Activated naive CD8-positive, alpha-beta T cell treated with anti-CD3 and anti-CD28 coated beads for 36 hours (primary cell): ENCODE measurements at regions not wholly inside any gene's neighbourhood (a gene's known extent, or its start where the extent isn't known, plus 50 kb on each side); places are given as distances from the start of the nearest gene placed in this dataset.
A peak's percentile ranks its signal among the peaks of the same experiment; 100 is the strongest.

Experiments
- DNase-seq: peaks from one replicate; pipeline ENCODE4 v3.0.0; 2021
- H3K27ac Mint-ChIP-seq: one replicate; pipeline ENCODE4 v1.8.0; 2022; ENCODE audit warnings: mild to moderate bottlenecking, moderate library complexity, mixed read lengths
- H3K27me3 Mint-ChIP-seq: one replicate; pipeline ENCODE4 v1.8.0; 2022; ENCODE audit warnings: mild to moderate bottlenecking, mixed read lengths
- H3K36me3 Mint-ChIP-seq: one replicate; pipeline ENCODE4 v1.8.0; 2021; ENCODE audit warnings: mild to moderate bottlenecking, mixed read lengths
- H3K4me1 Mint-ChIP-seq: one replicate; pipeline ENCODE4 v1.8.0; 2021; ENCODE audit warnings: mixed read lengths
- H3K4me3 Mint-ChIP-seq: one replicate; pipeline ENCODE4 v1.8.0; 2022; ENCODE audit warnings: mild to moderate bottlenecking, moderate library complexity, mixed read lengths
- H3K9me3 Mint-ChIP-seq: one replicate; pipeline ENCODE4 v1.8.0; 2022; ENCODE audit warnings: mixed read lengths

- Mint-ChIP-seq H3K4me1 (no peaks in the 10 kb centered on the region), H3K4me3 (no peak overlapping the region), H3K27me3 (no peaks in the 10 kb centered on the region), H3K27ac (no peak overlapping the region), H3K9me3 (no peaks in the 10 kb centered on the region), H3K36me3 (no peaks in the 10 kb centered on the region)
- no peak for DNase-seq
Observed at GRCh38 chr4:148770377-148770776, 328.2 kb upstream of the NR3C2 start.

- Mint-ChIP-seq H3K9me3 (peaks cover 10% of the 10 kb centered on the region), H3K36me3 (no peaks in the 10 kb centered on the region), H3K27ac (no peak overlapping the region), H3K4me3 (no peak overlapping the region), H3K4me1 (no peaks in the 10 kb centered on the region), H3K27me3 (no peaks in the 10 kb centered on the region)
- no peak for DNase-seq
Observed at GRCh38 chr4:148764720-148765119, 322.5 kb upstream of the NR3C2 start.

- Mint-ChIP-seq H3K36me3 (peaks cover 4% of the 10 kb centered on the region), H3K27ac (no peak overlapping the region), H3K4me3 (no peak overlapping the region), H3K9me3 (peaks cover 19% of the 10 kb centered on the region), H3K27me3 (no peaks in the 10 kb centered on the region), H3K4me1 (no peaks in the 10 kb centered on the region)
- DNase-seq, result no peak
Observed at GRCh38 chr4:148757171-148757570, 315.0 kb upstream of the NR3C2 start.

GRCh38 chr4:148749403-148749802 lies 307.2 kb upstream of the NR3C2 start:
- no peaks in the 10 kb centered on the region for H3K27me3 Mint-ChIP-seq
- H3K4me3 Mint-ChIP-seq, result no peak overlapping the region
- no peaks in the 10 kb centered on the region for H3K9me3 Mint-ChIP-seq
- no peak for DNase-seq
- H3K4me1 Mint-ChIP-seq, result no peaks in the 10 kb centered on the region
- H3K27ac Mint-ChIP-seq, result no peak overlapping the region
- no peaks in the 10 kb centered on the region for H3K36me3 Mint-ChIP-seq

- Mint-ChIP-seq H3K4me1 (no peaks in the 10 kb centered on the region), H3K4me3 (no peak overlapping the region), H3K36me3 (no peaks in the 10 kb centered on the region), H3K27ac (no peak overlapping the region), H3K9me3 (no peaks in the 10 kb centered on the region), H3K27me3 (no peaks in the 10 kb centered on the region)
- no peak for DNase-seq
Observed at GRCh38 chr4:148747721-148748268, 305.6 kb upstream of the NR3C2 start.

GRCh38 chr4:148740701-148741100 lies 298.5 kb upstream of the NR3C2 start:
- H3K27ac Mint-ChIP-seq, result no peak overlapping the region
- no peak overlapping the region for H3K4me3 Mint-ChIP-seq
- no peaks in the 10 kb centered on the region for H3K27me3 Mint-ChIP-seq
- no peaks in the 10 kb centered on the region for H3K36me3 Mint-ChIP-seq
- no peak for DNase-seq
- H3K9me3 Mint-ChIP-seq, result peaks cover 3% of the 10 kb centered on the region
- H3K4me1 Mint-ChIP-seq, result no peaks in the 10 kb centered on the region

- Mint-ChIP-seq H3K4me1 (no peaks in the 10 kb centered on the region), H3K27me3 (no peaks in the 10 kb centered on the region), H3K36me3 (no peaks in the 10 kb centered on the region), H3K9me3 (peaks cover 3% of the 10 kb centered on the region), H3K27ac (no peak overlapping the region), H3K4me3 (no peak overlapping the region)
- no peak for DNase-seq
Observed at GRCh38 chr4:148737061-148737770, 295.0 kb upstream of the NR3C2 start.

GRCh38 chr4:148735432-148736155 lies 293.4 kb upstream of the NR3C2 start:
- no peak overlapping the region for H3K27ac Mint-ChIP-seq
- H3K36me3 Mint-ChIP-seq, result no peaks in the 10 kb centered on the region
- peaks cover 3% of the 10 kb centered on the region for H3K9me3 Mint-ChIP-seq
- H3K27me3 Mint-ChIP-seq, result no peaks in the 10 kb centered on the region
- no peaks in the 10 kb centered on the region for H3K4me1 Mint-ChIP-seq
- H3K4me3 Mint-ChIP-seq, result no peak overlapping the region
- DNase-seq, result peak; percentile 13

GRCh38 chr4:148730766-148731165 lies 288.6 kb upstream of the NR3C2 start:
- Mint-ChIP-seq H3K27ac (no peak overlapping the region), H3K4me1 (no peaks in the 10 kb centered on the region), H3K36me3 (no peaks in the 10 kb centered on the region), H3K4me3 (no peak overlapping the region), H3K9me3 (no peaks in the 10 kb centered on the region), H3K27me3 (no peaks in the 10 kb centered on the region)
- DNase-seq, result no peak

- Mint-ChIP-seq H3K27ac (no peak overlapping the region), H3K9me3 (no peaks in the 10 kb centered on the region), H3K27me3 (no peaks in the 10 kb centered on the region), H3K4me1 (no peaks in the 10 kb centered on the region), H3K4me3 (no peak overlapping the region), H3K36me3 (no peaks in the 10 kb centered on the region)
- no peak for DNase-seq
Observed at GRCh38 chr4:148730082-148730640, 287.9 kb upstream of the NR3C2 start.

GRCh38 chr4:148717988-148718387 lies 275.8 kb upstream of the NR3C2 start:
- H3K27ac Mint-ChIP-seq, result no peak overlapping the region
- H3K4me1 Mint-ChIP-seq, result no peaks in the 10 kb centered on the region
- H3K9me3 Mint-ChIP-seq, result peaks cover 6% of the 10 kb centered on the region
- H3K27me3 Mint-ChIP-seq, result no peaks in the 10 kb centered on the region
- no peak overlapping the region for H3K4me3 Mint-ChIP-seq
- no peaks in the 10 kb centered on the region for H3K36me3 Mint-ChIP-seq
- DNase-seq, result no peak

- Mint-ChIP-seq H3K4me3 (no peak overlapping the region), H3K27me3 (no peaks in the 10 kb centered on the region), H3K36me3 (no peaks in the 10 kb centered on the region), H3K4me1 (no peaks in the 10 kb centered on the region), H3K27ac (no peak overlapping the region), H3K9me3 (peaks cover 6% of the 10 kb centered on the region)
- no peak for DNase-seq
Observed at GRCh38 chr4:148716431-148717052, 274.3 kb upstream of the NR3C2 start.

- Mint-ChIP-seq H3K36me3 (no peaks in the 10 kb centered on the region), H3K4me1 (no peaks in the 10 kb centered on the region), H3K9me3 (peaks cover 5% of the 10 kb centered on the region), H3K4me3 (no peak overlapping the region), H3K27me3 (no peaks in the 10 kb centered on the region), H3K27ac (no peak overlapping the region)
- DNase-seq, result no peak
Observed at GRCh38 chr4:148704291-148704690, 262.1 kb upstream of the NR3C2 start.

GRCh38 chr4:148694702-148695101 lies 252.5 kb upstream of the NR3C2 start:
- Mint-ChIP-seq H3K27me3 (no peaks in the 10 kb centered on the region), H3K4me3 (no peak overlapping the region), H3K36me3 (no peaks in the 10 kb centered on the region), H3K9me3 (no peaks in the 10 kb centered on the region), H3K27ac (no peak overlapping the region), H3K4me1 (no peaks in the 10 kb centered on the region)
- DNase-seq, result no peak

GRCh38 chr4:148693913-148694649 lies 251.9 kb upstream of the NR3C2 start:
- no peaks in the 10 kb centered on the region for H3K9me3 Mint-ChIP-seq
- H3K27me3 Mint-ChIP-seq, result no peaks in the 10 kb centered on the region
- H3K4me1 Mint-ChIP-seq, result no peaks in the 10 kb centered on the region
- no peak for DNase-seq
- H3K27ac Mint-ChIP-seq, result no peak overlapping the region
- no peaks in the 10 kb centered on the region for H3K36me3 Mint-ChIP-seq
- no peak overlapping the region for H3K4me3 Mint-ChIP-seq
